CD1c-positive myeloid dendritic cell (primary cell): ENCODE measurements at regions not wholly inside any gene's neighbourhood (a gene's known extent, or its start where the extent isn't known, plus 50 kb on each side); places are given as distances from the start of the nearest gene placed in this dataset.

Source experiments
- DNase-seq: peaks from one replicate; pipeline ENCODE4 v3.0.0-alpha.2; 2016; ENCODE audit errors: extremely low spot score

DNA sequence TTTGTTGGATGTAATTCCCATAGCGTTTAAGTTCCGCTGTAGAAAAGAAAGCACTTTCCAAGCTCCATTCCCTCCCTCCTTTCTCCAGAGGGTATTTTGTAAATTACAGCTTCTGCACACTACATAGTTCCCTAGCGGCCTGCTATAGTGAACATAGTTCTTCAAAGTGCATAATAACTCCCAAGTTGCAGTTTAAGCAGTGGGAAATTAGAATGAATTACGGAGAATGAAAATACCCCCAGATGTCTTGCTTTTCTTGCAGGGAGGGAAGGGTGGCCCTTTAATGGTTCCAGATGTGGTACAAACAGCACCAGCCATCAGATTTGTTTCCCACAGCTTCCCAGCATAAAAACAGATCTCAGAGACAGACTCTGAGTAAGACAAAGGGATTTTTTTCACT, 893.9 kb downstream of the SUCLG1 start:
- no peak for DNase-seq

GRCh38 chr2:83561592-83561991, 897.5 kb downstream of the SUCLG1 start:
- no peak for DNase-seq

DNA sequence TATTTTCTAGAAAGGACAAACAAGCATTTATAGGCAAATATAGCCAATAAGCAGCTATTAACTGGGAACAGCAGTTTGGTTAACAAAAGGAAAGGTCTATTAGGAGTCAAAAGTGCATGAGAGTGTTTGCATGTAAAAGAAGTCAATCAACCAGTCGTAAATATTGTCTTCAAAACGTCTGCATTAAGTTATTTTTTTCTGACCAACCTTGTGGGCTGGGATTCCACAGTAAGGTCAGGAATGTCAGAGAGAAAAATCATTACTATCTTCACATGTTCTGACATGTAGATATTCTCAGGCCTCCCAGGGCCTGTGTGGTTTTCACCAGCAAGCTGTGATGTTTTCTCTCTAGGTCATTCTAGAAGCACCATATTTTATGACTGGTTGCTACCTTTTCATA, 922.5 kb downstream of the SUCLG1 start:
- DNase-seq: no peak

GRCh38 chr2:83534416-83534815, 924.7 kb downstream of the SUCLG1 start:
- DNase-seq: no peak

DNA sequence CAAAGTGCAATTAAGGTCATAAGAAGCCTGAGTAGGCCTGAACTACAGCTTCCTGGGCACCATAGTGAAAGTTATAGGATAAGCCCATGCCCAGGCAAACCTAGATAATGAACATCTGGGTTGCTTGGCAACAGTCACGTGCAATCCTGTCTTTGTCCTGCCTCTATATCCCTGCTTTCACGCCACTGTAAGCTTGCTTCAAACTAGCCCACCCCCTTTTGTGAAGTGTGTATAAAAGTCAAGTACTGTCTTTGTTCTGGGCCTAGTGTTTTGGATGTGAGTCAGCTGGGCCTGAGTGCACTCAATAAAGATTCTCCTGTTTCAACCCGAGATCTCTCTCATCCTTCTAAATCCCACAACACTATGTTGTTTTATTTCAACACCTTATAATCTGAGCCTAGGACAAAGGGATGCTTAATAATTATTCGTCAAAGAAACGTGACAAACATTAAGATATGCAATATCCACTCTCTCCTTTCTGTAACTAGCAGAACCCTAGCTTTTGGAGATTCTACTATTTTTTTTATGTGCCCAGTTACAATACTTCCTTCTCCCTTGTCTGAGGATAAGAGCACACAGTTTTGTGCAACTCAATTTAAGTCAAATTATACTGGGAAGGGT, 927.8 kb downstream of the SUCLG1 start:
- DNase-seq: no peak

DNA sequence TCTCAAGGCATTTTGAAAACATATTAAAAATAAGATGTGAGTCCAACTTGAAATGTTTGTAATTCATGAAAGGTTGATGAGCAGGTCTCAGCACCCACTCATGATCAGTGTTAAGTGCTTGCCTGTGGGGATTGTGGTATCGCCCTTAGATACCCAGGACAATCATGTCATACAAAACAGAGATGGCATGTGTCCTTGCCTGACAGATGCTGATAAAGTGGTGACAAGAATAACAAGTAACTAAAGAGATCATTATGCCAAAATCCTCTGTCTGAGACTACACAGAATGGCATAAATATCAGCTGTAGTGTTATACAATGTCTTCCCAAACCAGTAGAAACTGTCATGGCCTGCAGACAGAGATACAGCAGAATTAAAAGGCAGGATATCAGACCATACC, 930.3 kb downstream of the SUCLG1 start:
- DNase-seq: no peak

DNA sequence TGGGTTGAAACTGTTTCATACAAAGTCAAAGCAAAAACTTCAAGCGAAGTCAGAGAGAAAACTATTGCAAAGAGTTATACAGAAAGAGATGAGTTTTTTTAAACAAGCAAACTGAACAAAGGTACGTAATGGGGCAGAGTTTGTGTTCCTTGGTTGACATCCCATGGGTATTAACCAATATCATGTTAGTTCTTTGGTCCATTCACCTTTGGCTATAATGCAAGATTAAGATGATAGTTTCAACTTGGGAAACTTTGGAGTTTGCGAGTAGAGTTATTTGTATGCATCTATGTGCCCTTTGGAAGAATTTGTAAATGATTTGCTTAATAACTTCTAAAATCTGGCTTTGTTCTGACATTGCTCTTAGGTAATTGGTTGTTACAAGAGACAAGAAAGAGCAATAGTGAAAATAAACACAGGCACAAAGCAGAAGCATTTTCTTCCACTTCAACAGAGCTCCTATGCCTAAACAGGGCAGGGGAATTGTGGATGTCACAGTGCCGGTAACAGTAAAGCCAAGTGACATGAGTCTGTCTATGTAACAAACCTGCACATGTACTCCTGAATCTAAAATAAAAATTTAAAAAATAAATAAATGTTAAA, 936.1 kb downstream of the SUCLG1 start:
- DNase-seq: no peak

DNA sequence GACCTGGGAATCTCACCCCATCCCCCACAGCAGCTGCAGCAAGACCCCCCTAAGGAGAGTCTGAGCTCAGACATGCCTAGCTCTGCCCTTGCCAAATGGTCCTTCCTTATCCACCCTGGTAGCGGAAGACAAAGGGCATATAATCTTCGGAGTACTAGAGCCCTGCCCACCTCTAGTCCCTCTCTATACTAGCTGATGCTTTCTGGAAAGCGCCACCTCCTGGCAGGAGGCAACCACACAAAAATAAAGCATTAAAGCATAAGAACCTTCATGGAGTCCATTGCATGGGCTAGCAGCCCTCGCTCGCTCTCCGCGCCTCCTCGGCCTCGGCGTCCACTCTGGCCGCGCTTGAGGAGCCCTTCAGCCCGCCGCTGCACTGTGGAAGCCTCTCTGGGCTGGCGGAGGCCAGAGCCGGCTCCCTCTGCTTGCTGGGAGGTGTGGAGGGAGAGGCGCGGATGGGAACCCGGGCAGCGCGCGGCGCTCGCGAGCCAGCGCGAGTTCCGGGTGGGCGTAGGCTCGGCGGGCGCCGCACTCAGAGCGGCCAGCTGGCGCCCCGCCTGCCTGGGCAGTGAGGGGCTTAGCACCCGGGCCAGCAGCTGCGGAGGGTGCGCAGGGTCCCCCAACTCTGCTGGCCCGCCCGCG, 941.2 kb downstream of the SUCLG1 start:
- DNase-seq: no peak

GRCh38 chr2:83516503-83516902, 942.6 kb downstream of the SUCLG1 start:
- no peak for DNase-seq

- no peak for DNase-seq
Measured at GRCh38 chr2:83487451-83487850, 971.6 kb downstream of the SUCLG1 start.

- no peak for DNase-seq
Measured at GRCh38 chr2:83481436-83481835, 977.6 kb downstream of the SUCLG1 start.

DNA sequence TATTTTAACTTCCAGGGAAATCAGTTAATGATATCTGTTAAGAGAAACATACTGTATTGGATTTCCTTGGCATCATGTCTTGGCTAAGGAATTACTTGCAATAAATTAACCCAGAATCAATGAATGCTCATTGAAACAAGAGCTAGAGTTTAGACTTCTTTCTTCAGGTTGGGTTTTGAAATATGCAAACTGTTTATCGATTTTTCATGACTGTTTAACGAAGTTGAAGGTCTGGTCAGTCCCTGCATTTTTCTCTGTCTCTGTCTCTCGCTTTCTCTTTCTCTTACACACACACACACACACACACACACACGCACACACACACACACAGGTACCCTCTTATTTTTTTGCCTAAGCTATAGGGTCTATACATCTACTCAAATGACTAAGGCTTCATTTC, 981.0 kb downstream of the SUCLG1 start:
- DNase-seq: no peak

GRCh38 chr2:83475371-83475770, 983.7 kb downstream of the SUCLG1 start:
- DNase-seq: no peak

DNA sequence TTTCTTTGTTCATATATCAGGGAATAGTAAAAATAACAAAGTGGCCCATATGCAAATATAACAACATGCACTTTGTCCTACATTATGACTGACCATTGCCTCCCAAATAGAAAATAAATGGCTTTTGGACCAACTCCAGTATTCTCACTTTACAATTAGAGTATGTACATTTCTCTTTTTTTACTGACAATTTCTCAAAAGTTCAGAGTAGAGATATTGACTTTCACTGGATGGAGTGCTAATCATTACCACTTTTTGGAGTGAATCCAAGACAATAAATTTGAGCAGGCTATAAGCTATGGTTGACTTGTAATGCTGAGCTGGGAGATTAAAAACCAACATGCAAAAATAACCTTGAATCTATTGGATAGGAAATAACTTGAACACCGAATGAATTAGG, 987.4 kb downstream of the SUCLG1 start:
- no peak for DNase-seq

- DNase-seq: no peak
Measured at GRCh38 chr2:83470928-83471327, 988.2 kb downstream of the SUCLG1 start.

- DNase-seq: no peak
Measured at GRCh38 chr2:83464444-83464843, 994.6 kb downstream of the SUCLG1 start.

DNA sequence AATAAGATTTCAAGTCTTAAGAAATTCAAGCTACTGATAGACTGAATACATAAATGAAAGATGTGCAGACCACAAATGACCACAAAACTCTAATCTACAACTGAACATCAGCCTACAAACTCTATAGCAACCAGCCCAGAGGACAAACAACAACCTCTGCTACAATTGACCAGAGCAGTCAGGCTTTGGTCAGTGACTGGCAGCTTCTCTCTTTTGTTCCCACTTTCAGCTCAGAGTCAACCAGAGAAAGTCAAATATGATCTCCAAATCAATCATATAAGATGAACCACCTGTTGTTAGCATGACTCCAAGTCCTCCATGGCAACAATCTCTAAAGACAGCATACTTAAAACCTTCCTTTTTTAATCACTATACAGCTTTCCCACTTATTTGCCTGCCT, 996.2 kb downstream of the SUCLG1 start:
- DNase-seq: no peak

GRCh38 chr2:83461135-83461534, 997.9 kb downstream of the SUCLG1 start:
- DNase-seq: no peak

DNA sequence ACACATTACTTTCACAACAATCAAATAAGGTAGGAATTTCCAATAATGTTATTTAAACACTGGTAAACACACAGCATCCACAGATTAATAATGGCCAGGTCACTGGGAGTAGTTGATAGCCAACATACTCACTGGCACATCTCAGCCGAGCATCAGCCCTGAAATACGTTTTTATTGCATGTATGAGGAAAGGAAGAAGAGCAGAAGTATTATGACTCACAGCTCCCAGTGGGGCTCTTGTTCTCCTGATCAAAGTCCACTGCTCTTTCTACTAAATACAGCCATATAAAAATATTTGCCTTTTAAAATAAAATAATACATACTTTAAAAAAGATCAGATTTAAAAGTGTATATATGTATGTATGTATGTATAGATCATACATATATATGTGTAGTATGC, 999.6 kb downstream of the SUCLG1 start:
- no peak for DNase-seq

DNA sequence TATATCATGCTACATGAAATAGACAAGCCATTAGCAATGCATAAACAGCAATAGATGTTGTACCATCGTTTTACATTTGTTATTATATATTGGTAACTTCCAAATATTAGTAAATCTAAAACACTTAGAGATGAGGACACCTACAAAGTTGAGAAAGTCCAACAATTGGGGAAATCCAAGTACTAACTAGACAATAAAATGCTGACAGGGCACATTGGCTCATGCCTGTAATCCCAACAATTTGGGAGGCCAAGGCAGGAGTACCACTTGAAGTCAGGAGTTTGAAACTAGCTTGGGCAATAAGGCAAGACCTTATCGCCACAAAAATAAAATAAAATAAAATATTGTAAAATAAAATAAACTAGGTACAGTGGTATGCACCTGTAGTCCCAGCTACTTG, 1023.1 kb downstream of the SUCLG1 start:
- DNase-seq: no peak

- DNase-seq: no peak
Measured at GRCh38 chr2:83420993-83421392, 1038.1 kb downstream of the SUCLG1 start.

DNA sequence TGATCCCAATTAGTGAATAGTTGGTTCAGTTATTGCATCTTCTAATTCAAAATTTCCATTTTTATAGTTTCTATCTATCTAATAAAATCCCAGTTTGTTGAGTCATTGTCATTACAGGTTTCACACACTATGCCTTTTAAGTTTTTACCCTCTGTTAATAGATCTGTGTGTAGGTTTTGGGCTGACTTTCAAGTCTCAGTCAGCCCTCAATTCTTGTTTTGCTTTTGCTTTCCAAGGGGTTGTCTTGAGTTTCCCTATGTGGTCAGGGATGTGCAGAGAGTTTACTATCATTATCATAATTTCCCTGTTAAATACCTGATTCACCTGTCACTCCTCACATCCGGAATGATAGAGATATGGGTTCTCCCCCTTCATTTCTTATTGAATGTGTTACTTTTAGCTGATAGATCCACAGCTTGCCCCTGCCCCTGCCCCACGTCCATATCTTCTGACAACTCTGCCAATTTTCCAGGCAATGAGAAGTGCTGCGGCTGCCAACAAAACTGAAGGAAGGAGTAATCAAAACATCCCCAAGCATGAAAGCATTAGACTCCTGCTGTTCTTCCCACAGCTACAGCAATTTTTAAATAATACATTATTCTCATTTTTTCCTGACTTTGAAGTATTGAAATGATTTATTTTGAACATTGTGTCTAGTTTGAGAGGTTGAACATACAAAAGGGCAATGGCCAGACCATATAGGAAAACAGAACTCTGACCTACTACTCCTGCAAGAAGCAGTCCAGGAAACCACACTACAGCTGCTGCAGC, 1064.8 kb downstream of the SUCLG1 start:
- no peak for DNase-seq

GRCh38 chr2:83388804-83389203, 1070.3 kb downstream of the SUCLG1 start:
- DNase-seq: no peak
